Upper lobe of left lung (tissue), 4 donors: ENCODE measurements at regions not wholly inside any gene's neighbourhood (a gene's known extent, or its start where the extent isn't known, plus 50 kb on each side); places are given as distances from the start of the nearest gene placed in this dataset.

ENCODE experiments used
- POLR2A ChIP-seq, 4 donors: fragments of 450-650 bp; IDR thresholded peaks; one replicate each; pipeline ENCODE4 v1.5.1; 2016 to 2017; ENCODE audit warnings: antibody characterized with exemption in 4 of 4, mild to moderate bottlenecking in 2 of 4
- POLR2AphosphoS5 ChIP-seq, 2 donors: sonication (generic); formaldehyde crosslinking; IDR thresholded peaks; one replicate each; pipeline ENCODE4 v1.5.1; 2017; ENCODE audit warnings: antibody characterized with exemption in 2 of 2

DNA sequence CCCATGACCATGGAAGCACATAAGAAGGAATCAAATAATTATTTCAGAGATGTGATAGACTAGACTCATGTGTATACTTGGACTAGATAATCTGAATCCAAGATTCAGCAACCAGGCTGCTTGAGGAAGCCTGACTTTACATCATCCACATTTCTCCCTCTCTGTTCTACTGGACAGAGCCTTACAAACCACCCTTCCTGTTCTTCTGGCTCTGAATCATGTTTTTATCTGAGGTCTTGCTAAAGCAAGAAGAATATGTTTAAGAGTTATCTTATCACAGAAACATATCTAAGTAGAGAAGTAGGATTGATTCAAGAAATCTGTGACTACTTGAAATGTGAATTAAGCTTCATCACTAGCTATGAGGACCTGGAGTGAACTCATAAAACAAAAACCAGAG lies 71.1 kb upstream of the SLC24A5 start:
- TF ChIP-seq POLR2A (IDR thresholded peaks at IDR 0.05), result no peak
- no peak for TF ChIP-seq POLR2AphosphoS5 (IDR thresholded peaks at IDR 0.05)
